ENCODE measurements at regions not wholly inside any gene's neighbourhood (a gene's known extent, or its start where the extent isn't known, plus 50 kb on each side); places are given as distances from the start of the nearest gene placed in this dataset.

- TF ChIP-seq CTCF (IDR thresholded peaks at IDR 0.05): no peak
- TF ChIP-seq POLR2A (IDR thresholded peaks at IDR 0.05): no peak
These were observed 430.4 kb upstream of the CHRM3 start for GRCh38 chr1:238955934-238956333.

Data from adrenal gland (tissue), 5 donors.